ENCODE measurements at regions not wholly inside any gene's neighbourhood (a gene's known extent, or its start where the extent isn't known, plus 50 kb on each side); places are given as distances from the start of the nearest gene placed in this dataset.

- DNase-seq = no peak
Measured at GRCh38 chr2:83516503-83516902, 942.6 kb downstream of the SUCLG1 start.

- no peak for DNase-seq
Measured at GRCh38 chr2:83487451-83487850, 971.6 kb downstream of the SUCLG1 start.

GRCh38 chr2:83481436-83481835 is 977.6 kb downstream of the SUCLG1 start:
- DNase-seq = no peak

- no peak for DNase-seq
Measured at GRCh38 chr2:83478037-83478436, 981.0 kb downstream of the SUCLG1 start.

GRCh38 chr2:83475371-83475770 is 983.7 kb downstream of the SUCLG1 start:
- DNase-seq = no peak

GRCh38 chr2:83471655-83472054 is 987.4 kb downstream of the SUCLG1 start:
- peak; percentile 62 to 66 for DNase-seq

- no peak for DNase-seq
Measured at GRCh38 chr2:83470928-83471327, 988.2 kb downstream of the SUCLG1 start.

- DNase-seq = no peak
Measured at GRCh38 chr2:83464444-83464843, 994.6 kb downstream of the SUCLG1 start.

- DNase-seq = no peak
Measured at GRCh38 chr2:83462881-83463280, 996.2 kb downstream of the SUCLG1 start.

- no peak for DNase-seq
Measured at GRCh38 chr2:83461135-83461534, 997.9 kb downstream of the SUCLG1 start.

- DNase-seq = no peak
Measured at GRCh38 chr2:83459456-83459855, 999.6 kb downstream of the SUCLG1 start.

- DNase-seq = no peak
Measured at GRCh38 chr2:83435989-83436388, 1023.1 kb downstream of the SUCLG1 start.

- no peak for DNase-seq
Measured at GRCh38 chr2:83420993-83421392, 1038.1 kb downstream of the SUCLG1 start.

GRCh38 chr2:83394134-83394904 is 1064.8 kb downstream of the SUCLG1 start:
- DNase-seq = no peak

GRCh38 chr2:83388804-83389203 is 1070.3 kb downstream of the SUCLG1 start:
- no peak for DNase-seq

- DNase-seq = no peak
Measured at GRCh38 chr2:83386549-83386948, 1072.5 kb downstream of the SUCLG1 start.

- DNase-seq = no peak
Measured at GRCh38 chr2:83378921-83379320, 1080.2 kb downstream of the SUCLG1 start.

GRCh38 chr2:83376731-83377130 is 1082.3 kb downstream of the SUCLG1 start:
- no peak for DNase-seq

GRCh38 chr2:83370419-83370762 is 1088.7 kb downstream of the SUCLG1 start:
- no peak for DNase-seq

- DNase-seq = no peak
Measured at GRCh38 chr2:83369601-83370418, 1089.3 kb downstream of the SUCLG1 start.

- no peak for DNase-seq
Measured at GRCh38 chr2:83368916-83369315, 1090.2 kb downstream of the SUCLG1 start.

- no peak for DNase-seq
Measured at GRCh38 chr2:83368461-83368860, 1090.6 kb downstream of the SUCLG1 start.

- no peak for DNase-seq
Measured at GRCh38 chr2:83365476-83365875, 1093.6 kb downstream of the SUCLG1 start.

GRCh38 chr2:83364264-83364663 is 1094.8 kb downstream of the SUCLG1 start:
- no peak for DNase-seq

All from SHP77 (cell line).